Left ventricle myocardium inferior (tissue), 1 donor: ENCODE measurements at regions not wholly inside any gene's neighbourhood (a gene's known extent, or its start where the extent isn't known, plus 50 kb on each side); places are given as distances from the start of the nearest gene placed in this dataset.

Experiments used
- DNase-seq: peaks from one replicate; pipeline ENCODE4 v3.0.0-alpha.2; 2020
- H3K27ac ChIP-seq: fragments of 200-600 bp; replicated peaks from 2 replicates; pipeline ENCODE4 v1.8.0; 2021
- H3K27me3 ChIP-seq: fragments of 200-600 bp; 2 replicates; pipeline ENCODE4 v1.8.0; 2021; ENCODE audit warnings: low read depth
- H3K36me3 ChIP-seq: fragments of 200-600 bp; 2 replicates; pipeline ENCODE4 v1.8.0; 2021
- H3K4me1 ChIP-seq: fragments of 200-600 bp; 2 replicates; pipeline ENCODE4 v1.8.0; 2021
- H3K4me3 ChIP-seq: fragments of 200-600 bp; 2 replicates; pipeline ENCODE4 v1.8.0; 2021; ENCODE audit warnings: mild to moderate bottlenecking, moderate library complexity
- H3K9me3 ChIP-seq: fragments of 200-600 bp; replicated peaks from 2 replicates; pipeline ENCODE4 v1.8.0; 2021
- intact Hi-C: fragments of 100-400 bp; cut with micrococcal nuclease; formaldehyde crosslinking; loops from one replicate; pipeline ENCODE4 v1.11.0; 2022
- TF ChIP-seq, protein P1 (sequence below): fragments of 200-600 bp; IDR thresholded peaks from 2 replicates; pipeline ENCODE4 v1.8.0; 2021; ENCODE audit warnings: antibody characterized with exemption, mild to moderate bottlenecking, borderline replicate concordance
- donor health status: DM: no; HTN: yes; CAD: no; lungs with severe emphysema.

- Histone ChIP-seq H3K9me3 (no peaks in the 10 kb centered on the region), H3K4me1 (no peaks in the 10 kb centered on the region), H3K36me3 (no peaks in the 10 kb centered on the region), H3K27me3 (no peaks in the 10 kb centered on the region), H3K4me3 (no peak overlapping the region), H3K27ac (no peak overlapping the region)
- no peak for DNase-seq
- TF ChIP-seq, protein P1, sequence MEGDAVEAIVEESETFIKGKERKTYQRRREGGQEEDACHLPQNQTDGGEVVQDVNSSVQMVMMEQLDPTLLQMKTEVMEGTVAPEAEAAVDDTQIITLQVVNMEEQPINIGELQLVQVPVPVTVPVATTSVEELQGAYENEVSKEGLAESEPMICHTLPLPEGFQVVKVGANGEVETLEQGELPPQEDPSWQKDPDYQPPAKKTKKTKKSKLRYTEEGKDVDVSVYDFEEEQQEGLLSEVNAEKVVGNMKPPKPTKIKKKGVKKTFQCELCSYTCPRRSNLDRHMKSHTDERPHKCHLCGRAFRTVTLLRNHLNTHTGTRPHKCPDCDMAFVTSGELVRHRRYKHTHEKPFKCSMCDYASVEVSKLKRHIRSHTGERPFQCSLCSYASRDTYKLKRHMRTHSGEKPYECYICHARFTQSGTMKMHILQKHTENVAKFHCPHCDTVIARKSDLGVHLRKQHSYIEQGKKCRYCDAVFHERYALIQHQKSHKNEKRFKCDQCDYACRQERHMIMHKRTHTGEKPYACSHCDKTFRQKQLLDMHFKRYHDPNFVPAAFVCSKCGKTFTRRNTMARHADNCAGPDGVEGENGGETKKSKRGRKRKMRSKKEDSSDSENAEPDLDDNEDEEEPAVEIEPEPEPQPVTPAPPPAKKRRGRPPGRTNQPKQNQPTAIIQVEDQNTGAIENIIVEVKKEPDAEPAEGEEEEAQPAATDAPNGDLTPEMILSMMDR = no peak
- intact Hi-C loops = no loop called here
These were observed 1389.5 kb upstream of the GBE1 start for GRCh38 chr3:83150896-83151295.

DNA sequence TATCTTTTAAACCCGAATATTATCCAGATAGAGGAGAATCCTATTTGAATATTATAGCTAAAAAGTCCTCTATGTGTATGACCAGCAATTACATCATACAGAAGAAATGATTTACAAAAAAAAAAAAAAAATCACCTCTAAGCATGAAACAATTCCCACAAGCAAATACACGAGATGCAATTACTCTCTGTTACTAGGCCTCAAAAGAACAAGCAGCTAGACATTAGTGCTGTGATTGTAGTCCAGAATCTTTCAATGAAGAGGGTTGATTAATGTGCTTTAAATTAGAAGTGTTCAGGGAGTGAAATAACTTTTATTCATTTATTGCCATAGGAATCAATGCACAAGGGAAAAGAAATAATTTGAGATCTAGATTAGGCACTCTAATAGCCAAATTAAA lies 1379.5 kb upstream of the GBE1 start:
- TF ChIP-seq, protein P1 = no peak
- Histone ChIP-seq H3K4me1 (no peaks in the 10 kb centered on the region), H3K36me3 (no peaks in the 10 kb centered on the region), H3K27me3 (no peaks in the 10 kb centered on the region), H3K4me3 (no peak overlapping the region), H3K9me3 (no peaks in the 10 kb centered on the region), H3K27ac (no peak overlapping the region)
- DNase-seq = no peak
- intact Hi-C loops = no loop called here

GRCh38 chr3:83131236-83131635 lies 1369.8 kb upstream of the GBE1 start:
- TF ChIP-seq, protein P1 = no peak
- Histone ChIP-seq H3K4me3 (no peak overlapping the region), H3K9me3 (no peaks in the 10 kb centered on the region), H3K4me1 (no peaks in the 10 kb centered on the region), H3K27me3 (no peaks in the 10 kb centered on the region), H3K27ac (no peak overlapping the region), H3K36me3 (no peaks in the 10 kb centered on the region)
- intact Hi-C loops = no loop called here
- DNase-seq = no peak

GRCh38 chr3:83122774-83123350 lies 1361.4 kb upstream of the GBE1 start:
- no peak overlapping the region for H3K4me3 ChIP-seq
- intact Hi-C loops = no loop called here
- TF ChIP-seq, protein P1 = no peak

GRCh38 chr3:83093222-83093572 lies 1331.8 kb upstream of the GBE1 start:
- Histone ChIP-seq H3K9me3 (no peaks in the 10 kb centered on the region), H3K27me3 (no peaks in the 10 kb centered on the region), H3K27ac (no peak overlapping the region), H3K36me3 (no peaks in the 10 kb centered on the region), H3K4me3 (no peak overlapping the region), H3K4me1 (no peaks in the 10 kb centered on the region)
- no peak for DNase-seq
- intact Hi-C loops = no loop called here
- TF ChIP-seq, protein P1 = no peak

More at GRCh38 chr3:83122774-83123350, 1361.4 kb upstream of the GBE1 start:
- Histone ChIP-seq H3K9me3 (no peaks in the 10 kb centered on the region), H3K27ac (no peak overlapping the region), H3K4me1 (no peaks in the 10 kb centered on the region), H3K27me3 (no peaks in the 10 kb centered on the region), H3K36me3 (no peaks in the 10 kb centered on the region)
- DNase-seq = no peak
